ENCODE measurements at regions not wholly inside any gene's neighbourhood (a gene's known extent, or its start where the extent isn't known, plus 50 kb on each side); places are given as distances from the start of the nearest gene placed in this dataset.

DNA sequence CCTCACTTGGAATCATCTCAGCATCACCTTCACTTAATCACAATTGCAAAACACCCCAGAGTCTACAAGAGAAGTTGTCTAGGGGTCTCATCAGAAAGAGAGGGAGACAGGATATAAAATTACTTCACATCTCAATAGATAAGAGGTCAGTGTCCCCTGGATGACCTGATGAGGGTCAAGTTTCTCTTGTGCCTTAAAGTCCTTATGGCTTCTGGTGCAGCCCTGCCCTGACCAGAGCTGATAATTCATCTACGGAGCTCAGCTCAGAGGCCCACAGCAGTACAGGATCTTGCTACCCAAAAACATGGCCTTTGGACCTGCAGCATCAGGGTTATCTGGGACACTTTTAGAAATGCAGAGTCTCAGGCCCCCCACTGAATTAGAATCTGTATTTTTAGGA, 111.1 kb upstream of the GLI3 start:
- no peak for DNase-seq

DNA sequence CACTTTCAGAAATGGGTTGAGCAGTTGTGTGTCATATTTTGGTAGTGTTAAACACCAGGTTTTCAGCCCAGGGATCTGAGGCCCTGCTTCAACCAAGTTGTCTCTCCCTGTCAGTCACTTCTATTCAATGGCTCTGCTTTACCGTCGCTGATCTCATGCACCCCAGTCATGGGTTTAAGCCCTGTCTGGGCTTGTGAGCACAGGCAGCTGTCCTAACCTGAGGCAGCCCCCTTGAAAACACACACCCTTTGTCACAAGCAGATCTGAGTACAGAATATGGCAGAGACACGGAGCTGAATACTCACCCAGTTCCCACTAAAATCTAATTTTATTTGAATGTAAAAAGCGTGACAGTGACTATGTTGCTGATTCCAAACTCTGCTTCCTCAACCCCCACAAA, 110.6 kb upstream of the GLI3 start:
- no peak for DNase-seq

DNA sequence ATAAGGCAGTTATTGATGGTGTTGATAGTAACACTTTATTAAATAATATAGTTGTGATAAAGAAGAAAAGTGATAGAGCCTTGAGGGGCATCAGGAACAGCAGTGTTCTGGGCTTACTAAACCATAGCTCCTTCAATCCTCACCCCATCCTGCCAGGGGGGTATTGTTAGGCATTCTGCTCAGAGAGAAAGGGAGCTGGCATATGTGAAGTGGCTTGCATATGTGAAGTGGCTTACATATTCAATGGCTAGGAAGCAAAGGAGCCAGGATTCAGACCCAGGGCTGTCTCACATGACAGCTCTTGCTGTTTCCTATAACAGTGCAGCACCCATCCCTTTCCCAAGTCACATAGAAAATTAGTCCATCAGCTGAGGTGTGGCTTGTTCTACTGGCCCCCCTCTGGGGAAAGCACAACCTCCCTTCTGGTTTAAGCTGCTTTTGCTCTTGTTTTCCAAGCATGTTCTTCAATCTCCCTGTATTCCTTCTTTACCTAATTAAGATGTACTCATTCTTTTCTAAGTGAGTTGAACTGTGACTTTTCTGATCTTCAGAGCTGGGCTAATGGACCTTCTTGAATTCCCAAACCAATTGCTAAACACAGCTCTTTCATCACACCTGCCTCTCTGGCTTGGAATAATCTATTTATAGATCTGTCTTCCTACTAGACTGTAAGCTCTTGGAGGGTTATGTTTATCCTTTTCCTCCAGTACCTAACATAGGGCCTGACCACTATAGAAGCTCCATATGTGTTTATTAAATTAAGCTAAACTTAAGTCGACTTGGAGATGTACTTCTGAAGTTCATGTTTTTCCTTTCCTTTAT, 108.7 kb upstream of the GLI3 start:
- DNase-seq: no peak

DNA sequence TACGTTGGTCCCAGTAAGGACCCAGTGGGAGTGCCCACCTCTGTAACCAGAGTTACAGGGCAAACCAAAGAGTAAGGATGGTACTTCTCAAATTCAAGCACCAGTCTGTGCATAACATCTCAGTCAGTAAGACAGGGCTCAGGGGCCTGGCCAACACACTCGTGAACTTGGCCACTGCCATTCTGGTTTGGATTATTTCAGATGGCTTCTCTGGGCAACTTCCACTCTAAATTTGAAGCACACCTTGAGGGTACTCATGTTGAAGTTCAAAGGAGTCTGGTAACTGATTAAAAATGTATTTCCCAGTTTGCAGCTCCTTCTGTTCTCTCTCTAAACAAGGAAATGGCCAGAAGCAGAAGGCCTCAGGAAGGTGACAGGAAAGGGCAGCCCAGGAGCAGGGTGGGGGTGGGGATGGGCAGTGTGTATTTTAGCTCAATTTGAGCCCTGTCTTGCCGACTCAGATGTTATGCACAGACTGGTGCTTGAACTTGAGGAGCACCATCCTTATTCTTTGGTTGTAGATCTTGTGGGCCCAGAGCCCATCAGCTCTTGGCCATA, 107.3 kb upstream of the GLI3 start:
- no peak for DNase-seq

DNA sequence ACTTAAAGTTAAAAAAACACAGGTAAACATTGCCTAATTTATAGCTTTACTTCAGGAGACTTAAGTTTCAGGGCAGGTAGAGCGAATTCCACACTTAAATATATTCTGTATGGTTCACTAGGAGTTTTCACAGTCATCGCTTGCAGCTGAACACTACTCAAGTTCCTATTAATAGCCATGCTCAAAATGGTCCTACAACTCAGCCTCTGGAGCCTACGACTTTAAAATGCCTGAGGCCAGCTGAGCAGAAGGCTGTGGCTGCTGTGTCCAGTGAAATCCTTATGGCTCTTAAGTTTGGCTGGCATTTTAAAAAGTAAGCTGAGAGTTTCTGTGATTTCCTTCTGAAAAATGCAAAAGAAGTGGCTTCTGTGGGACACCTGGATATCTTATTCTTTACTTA, 105.4 kb upstream of the GLI3 start:
- no peak for DNase-seq

DNA sequence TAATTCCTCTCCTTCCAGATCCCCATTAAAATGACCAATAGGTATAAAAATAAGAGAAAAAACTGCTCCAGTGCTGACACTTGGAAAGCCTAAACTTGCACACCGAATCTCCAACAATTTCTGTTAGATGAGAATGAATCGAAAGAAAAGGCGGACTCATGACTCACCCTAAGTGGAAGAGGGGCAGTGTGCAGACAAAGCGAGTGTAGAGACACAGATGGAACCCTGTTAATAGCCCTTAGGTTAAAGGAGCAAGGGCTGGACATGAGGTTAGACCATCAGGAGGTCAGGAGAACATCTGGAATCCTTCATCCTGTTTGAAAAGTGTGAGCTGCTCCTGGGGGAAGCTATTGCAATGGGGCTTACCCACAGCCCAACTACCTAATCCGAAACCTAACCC, 103.4 kb upstream of the GLI3 start:
- no peak for DNase-seq

DNA sequence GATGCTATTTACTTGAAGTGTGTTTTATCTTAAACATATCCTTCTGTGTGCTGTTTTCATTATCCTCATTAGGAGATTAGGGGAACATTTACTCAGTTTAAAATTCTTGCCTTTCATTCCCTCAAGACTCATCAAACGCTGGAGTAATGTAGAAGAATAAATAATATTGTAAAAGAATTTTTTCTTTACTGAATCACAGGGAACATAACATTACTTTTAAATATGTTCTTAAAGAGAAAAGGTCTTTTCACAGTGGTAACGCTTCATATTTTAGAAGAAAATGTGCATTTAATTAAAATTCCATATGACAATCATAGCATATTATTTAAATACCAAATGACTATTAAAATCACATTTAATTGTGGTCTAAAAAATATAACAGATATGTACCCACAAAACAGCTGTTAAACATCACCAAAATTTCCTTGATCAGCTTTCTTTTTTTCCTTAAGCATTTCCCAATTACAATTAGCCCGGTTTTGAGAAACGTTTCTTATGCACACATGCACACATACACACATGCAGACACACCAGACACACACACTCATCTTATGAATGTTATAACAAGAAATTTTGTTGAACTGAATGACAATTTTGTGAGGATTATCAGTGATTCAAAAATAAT, 102.0 kb upstream of the GLI3 start:
- DNase-seq: no peak

DNA sequence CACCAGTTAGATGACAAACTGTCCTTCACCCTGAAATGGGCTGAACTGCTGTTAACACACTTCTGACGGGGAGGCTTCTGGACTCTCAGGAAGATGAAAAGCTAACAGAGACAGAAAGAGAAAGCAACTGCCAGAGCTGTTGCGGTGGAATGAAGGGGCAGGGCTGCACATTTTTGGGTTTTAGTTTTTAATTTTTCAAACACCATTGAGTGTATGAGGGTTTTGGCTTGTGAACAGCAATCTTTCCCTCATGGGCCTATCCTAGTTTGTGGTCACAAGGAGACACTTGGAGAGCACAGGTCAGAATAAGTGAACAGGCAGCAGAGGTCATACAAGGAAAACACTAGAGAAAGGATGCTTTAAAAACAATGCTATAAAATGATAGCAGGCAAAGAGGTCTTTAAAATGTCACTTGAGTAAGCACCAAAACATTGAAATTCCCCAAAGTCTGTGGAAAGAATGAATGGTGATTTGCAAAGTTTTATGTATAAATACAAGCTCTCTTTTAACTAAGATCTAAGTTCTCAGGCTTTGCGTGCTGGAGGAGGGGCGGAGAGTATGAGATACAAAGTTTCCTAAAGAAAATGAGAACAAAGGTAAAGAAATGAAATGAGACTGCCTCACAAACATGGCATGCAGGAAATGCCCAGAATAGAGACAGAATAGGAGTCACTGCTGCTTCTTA, 101.4 kb upstream of the GLI3 start:
- DNase-seq: no peak

DNA sequence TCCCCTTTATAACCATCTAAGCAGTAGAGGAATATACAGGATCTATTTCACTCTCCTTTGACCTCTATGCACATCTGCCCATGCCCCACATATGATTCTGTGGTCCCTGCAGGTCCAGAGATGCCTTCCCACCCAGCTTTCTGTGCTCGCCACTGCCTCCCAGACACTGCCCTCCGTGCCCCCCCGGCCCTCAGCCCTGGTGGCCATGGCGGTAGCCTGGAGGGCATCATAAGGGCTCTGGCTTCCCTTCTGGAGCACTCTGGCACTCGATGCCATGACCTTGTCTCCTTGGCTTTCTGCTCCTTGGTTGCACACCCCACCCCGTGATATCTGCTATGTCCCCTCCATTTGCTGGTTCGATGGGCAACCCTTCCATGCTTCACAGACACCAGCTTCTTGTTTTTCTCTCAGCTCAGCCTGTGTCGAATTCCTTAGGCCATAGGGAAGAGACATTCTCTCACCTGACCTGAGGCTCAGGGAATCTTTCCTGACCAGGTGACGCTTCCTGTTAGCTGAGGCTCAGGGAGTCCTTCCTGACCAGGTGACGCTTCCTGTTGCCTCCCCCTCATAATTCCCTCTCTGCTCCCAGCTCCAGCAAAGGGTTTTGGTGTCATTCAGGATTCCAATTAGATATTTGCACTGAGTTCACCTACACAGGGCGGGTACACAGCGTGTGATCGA, 100.4 kb upstream of the GLI3 start:
- DNase-seq: no peak

DNA sequence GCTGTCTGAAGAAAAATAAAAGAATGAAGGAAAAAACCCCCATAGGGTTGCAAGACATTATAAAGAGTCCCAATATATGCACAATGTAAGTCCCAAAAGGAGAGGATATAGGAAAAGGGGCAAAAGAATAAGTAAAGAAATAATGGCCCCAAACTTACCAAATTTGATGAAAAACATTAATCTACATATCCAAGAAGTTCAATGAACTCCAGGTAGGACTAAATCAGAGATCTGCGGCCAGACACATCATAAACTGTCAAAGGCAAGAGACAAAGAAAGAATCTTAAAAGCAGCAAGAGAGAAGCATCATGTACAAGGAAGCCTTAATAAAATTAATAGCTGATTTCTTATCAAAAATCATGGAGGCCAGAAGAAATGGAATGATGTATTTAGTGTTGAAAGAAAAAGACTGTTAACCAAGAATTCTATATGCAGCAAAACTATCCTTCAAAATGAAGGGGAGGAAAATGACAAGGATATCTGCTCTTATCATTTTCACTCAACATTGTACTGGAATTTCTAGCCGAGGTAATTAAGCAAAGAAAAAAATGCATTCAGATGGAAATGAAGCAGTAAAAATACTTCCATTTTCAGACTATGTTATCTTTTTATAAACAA, 95.7 kb upstream of the GLI3 start:
- no peak for DNase-seq

DNA sequence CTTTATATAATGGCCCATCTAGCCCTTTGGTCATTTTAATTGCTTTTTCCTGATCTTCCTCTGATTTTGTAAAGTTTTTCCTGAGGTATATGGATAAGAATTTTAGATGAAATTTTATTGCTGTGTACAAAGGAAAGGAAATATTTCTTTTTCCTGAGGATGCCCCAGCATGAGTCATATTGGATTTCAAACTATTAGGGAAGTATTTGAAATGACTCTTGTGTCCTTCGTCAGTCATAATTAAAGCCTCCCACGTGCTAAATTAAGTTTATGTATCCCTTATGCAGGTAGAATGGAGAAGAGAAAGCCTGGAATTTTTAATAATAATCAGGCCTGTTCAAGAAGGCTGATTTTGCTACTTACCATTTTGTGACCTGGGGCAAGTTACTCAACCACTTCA, 82.6 kb upstream of the GLI3 start:
- DNase-seq: no peak

DNA sequence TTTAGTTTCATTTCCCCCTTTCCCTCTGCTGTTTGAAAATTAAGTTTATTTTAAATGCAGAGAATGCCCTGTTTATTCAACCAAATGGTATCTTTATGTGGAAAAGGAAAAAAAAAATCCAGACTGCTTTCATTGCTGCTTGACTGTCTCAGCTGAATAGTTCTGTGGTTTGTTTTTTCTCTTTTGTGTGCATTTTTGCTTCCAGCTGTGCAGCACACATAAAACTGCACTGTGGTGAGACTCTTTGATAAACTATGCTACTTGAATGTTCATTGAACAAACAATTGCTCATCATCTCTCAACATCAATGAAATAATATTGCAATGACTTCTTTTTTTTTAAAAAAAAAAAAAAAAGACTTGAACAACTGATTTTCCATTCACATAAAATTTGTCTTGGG, 78.6 kb upstream of the GLI3 start:
- no peak for DNase-seq

DNA sequence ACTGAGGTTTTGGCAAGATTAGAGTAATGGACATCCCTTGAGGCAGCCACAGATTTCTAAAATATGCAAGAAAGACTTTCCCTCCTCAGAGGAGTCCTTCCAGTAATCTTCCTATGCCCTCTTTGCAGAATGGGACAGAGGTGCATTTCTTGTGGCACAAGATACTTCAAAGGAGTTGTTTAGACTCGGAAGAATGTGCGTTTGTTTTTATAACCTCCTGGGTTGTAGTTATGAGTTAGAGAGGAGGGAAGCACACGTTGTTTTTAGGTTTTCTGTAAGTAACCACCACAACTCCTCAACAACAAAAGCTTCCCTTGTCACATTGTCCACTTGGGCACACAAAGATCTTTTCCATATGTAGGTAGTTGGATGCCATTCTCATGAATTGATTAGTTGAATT, 78.1 kb upstream of the GLI3 start:
- DNase-seq: no peak

DNA sequence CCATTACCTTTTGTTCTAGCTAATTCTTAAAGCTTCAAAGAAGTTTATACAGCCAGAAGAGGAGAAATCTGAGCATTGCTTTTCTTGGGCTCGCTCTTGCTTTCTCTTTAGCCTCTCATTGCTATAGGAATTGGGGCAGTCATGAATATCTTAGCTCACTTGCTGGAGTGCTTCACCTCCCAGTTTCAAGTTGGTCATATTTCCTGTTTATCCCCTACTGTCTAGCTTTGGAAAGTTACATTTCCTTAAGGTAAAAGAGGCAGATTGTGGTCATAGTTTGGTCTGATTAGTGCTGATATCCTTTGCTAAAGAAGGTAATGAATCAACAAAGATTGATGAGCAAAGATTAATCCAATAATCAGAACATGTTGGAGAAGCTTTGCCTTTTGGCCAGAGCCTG, 77.7 kb upstream of the GLI3 start:
- no peak for DNase-seq

DNA sequence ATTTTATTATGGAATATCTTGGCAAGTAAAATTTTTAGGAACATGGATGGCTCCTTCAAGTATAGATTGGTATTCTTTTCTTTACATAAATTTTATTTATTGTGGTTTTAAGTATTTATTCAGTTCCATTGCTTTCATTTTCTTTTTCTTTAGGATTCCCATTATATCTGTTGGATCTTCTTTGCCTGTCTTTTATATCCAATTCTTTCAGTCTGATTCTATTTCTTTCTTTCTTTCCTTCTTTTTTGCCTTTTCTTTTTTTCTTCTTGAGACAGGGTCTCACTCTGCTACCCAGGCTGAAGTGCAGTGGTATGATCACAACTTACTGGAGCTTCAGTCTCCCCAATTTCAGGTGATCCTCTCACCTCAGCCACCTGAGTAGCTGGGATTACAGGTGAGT, 74.2 kb upstream of the GLI3 start:
- DNase-seq: no peak

DNA sequence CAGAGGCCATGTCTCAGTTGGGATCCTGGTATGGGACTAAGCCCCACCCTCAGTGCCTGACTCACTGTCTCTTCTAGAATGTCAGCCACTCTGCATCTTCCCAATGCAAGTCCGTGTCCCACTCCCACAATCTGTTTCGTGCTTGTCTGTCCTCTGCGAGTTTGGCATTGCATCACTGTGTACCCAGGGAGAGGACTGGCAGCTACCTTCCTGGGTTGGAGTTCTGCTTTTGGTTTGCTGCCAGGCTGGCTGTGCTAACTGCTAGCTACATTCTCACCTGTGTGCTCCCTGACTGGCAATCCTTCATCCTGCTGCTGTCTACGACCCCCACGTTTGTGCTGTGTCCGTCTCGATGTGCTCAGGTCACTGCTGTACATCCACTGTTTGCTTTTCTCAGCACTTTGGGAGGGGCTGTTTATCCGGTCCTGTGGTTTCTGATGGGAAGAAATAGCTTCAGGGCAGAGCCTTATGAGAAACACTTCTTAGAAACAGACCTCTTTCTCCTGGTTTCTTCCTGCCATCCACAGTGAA, 56.0 kb upstream of the GLI3 start:
- DNase-seq: no peak

DNA sequence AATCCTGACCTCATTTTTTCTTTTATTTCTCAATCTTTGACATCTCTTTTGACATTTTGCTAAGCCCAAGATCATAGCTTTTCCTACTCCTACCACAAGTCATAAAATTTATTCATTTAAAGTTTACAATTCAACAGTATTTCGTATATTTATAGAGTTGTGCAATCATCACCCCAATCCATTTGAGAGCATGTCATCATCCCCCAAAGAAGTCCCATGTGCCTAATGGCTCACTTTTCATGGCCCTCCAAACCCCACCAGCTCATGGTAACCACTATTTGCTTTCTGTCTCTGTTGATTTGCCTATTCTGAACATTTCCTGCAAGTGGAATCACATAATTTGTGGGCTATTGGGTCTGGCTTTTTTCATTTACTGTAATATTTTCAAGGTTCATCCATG, 52.5 kb upstream of the GLI3 start:
- DNase-seq: no peak
